H1 (cell line): ENCODE measurements at regions not wholly inside any gene's neighbourhood (a gene's known extent, or its start where the extent isn't known, plus 50 kb on each side); places are given as distances from the start of the nearest gene placed in this dataset.

Experiments
- PHF8 ChIP-seq: fragments of 200-600 bp; sonication (generic); conservative IDR thresholded peaks from 2 replicates; pipeline ENCODE4 v1.7.1; 2012; ENCODE audit warnings: low read depth, mild to moderate bottlenecking, inconsistent platforms, low read length, moderate library complexity
- RAD21 ChIP-seq, 2 experiments: IDR thresholded peaks in 1 of 2; conservative IDR thresholded peaks in 1 of 2; 2 replicates each; pipeline ENCODE4 v1.6.1; 2011; ENCODE audit warnings: low read depth in 2 of 2, low read length in 2 of 2, improper control_type of control experiment in 1 of 2, inconsistent platforms in 1 of 2, mild to moderate bottlenecking in 1 of 2, moderate library complexity in 1 of 2
- SIRT6 ChIP-seq: IDR thresholded peaks from one replicate; pipeline ENCODE4 v1.7.1; 2012; ENCODE audit warnings: low read length, inconsistent platforms

DNA sequence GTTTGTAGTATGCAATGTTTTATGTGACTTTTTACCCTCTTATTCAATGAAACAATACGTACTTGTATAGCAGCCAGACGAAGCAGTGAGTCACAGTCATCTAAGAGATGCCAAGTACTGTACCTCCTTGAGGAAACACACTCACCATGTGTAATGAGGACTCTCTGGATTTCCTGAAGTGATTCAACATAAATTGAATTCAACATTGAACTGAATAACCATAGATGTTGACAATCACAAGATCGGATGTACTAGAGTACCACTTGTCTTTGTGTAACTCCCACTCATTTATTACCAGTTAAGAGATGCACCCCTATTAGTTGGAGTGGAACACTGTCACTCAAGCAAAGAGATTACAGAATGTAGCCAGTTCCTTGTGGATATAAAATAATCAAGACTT lies 175.2 kb upstream of the HMGA2 start (continued):
- TF ChIP-seq SIRT6, result no peak
- TF ChIP-seq PHF8, result no peak
- no peak for TF ChIP-seq RAD21 (IDR thresholded peaks at IDR 0.05 in 1 of 2, conservative IDR thresholded peaks at IDR 0.05 in 1 of 2; ENCODE audit: low read depth in 2 of 2, low read length in 2 of 2)
